A673 (cell line): ENCODE measurements at regions not wholly inside any gene's neighbourhood (a gene's known extent, or its start where the extent isn't known, plus 50 kb on each side); places are given as distances from the start of the nearest gene placed in this dataset.

Source experiments
- CTCF ChIP-seq: fragments of 300-800, 200-600 bp; sonication (generic); conservative IDR thresholded peaks from 2 replicates; pipeline ENCODE4 v1.5.1; 2017; ENCODE audit warnings: low read depth, mild to moderate bottlenecking, antibody characterized with exemption, low read length, moderate library complexity, mixed read lengths
- EZH2 ChIP-seq: fragments of 200-600 bp; sonication (generic); IDR thresholded peaks from 2 replicates; pipeline ENCODE4 v1.6.1; 2017; ENCODE audit warnings: borderline replicate concordance, low read depth, mild to moderate bottlenecking, mixed read lengths, antibody characterized with exemption, low read length; ENCODE audit not compliant: poor library complexity, severe bottlenecking

DNA sequence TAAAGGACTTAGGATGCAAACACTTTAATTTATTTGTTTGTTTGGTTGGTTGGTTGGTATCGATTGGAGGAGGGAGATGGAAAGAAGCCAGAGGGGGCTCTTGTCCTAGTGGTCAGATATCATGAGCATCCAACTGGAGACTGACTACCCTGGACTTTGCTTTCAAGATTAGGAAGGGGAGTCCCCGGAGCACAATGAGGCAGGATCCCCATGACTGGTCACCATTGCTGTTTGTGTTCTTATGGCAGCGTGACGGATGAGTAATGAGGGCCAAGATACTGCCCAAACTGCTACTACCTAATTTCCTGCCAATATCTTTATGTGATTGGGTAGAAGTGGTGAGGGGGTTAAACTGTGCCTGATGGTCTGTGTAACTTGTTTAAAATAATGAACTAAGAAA is 354.6 kb upstream of the ROPN1 start:
- TF ChIP-seq CTCF (no peak), EZH2 (no peak)
